ENCODE measurements at regions not wholly inside any gene's neighbourhood (a gene's known extent, or its start where the extent isn't known, plus 50 kb on each side); places are given as distances from the start of the nearest gene placed in this dataset.
"Not testable (repeated sequence)": the region's sequence is repeated elsewhere in the genome, so short reads cannot be mapped to it uniquely, and the experiment has no call there.

DNA sequence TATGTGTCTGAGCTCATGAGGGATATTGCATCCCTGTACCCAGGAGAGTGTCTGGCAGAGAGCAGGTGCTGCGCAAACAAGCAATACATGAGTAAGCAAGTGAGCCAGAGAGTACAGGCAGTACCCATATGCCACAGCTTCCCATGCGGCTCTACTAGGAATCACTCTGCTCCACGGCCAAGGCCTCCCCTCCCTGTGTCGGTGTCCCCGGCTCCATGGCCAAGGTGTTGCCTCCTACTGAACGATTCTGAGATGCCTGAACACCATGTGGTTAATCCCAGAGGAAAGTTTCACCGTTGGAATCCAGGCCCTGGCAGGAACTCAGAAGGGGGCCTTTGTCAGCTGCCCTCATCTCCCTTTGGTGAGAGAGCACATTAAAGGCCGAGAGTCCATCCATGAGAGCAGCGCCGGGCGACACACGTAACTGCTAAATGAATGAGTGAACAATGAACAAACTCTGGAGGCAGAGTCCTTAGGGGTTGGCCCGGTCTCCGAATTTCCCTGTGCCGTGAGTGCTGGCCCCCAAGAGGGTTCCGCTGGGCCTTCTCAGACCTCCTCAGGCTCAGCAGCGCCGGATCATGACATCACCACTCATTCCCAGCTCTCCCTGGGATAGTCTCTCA lies 136.0 kb upstream of the FAM20C start:
- no peak for DNase-seq

DNA sequence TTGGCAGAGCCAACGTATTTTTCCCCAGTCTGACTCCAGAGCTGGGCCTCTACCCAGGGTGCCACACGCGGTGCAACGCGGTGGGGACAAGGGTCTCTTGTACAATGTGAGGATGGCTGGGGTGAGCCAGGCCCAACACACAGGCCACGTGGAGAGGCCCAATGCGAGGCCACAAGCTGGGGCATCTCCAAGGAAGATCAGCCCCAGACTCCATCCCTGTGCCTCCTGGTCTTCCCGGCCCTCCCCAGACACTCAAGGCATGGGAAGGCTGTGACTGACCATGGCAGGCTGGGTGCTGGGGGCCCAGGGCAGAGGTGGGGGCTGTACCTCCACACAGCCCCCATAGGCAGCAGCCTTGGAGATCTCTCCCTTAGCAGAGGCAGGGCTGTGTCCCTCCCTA lies 135.3 kb upstream of the FAM20C start:
- no peak for DNase-seq

DNA sequence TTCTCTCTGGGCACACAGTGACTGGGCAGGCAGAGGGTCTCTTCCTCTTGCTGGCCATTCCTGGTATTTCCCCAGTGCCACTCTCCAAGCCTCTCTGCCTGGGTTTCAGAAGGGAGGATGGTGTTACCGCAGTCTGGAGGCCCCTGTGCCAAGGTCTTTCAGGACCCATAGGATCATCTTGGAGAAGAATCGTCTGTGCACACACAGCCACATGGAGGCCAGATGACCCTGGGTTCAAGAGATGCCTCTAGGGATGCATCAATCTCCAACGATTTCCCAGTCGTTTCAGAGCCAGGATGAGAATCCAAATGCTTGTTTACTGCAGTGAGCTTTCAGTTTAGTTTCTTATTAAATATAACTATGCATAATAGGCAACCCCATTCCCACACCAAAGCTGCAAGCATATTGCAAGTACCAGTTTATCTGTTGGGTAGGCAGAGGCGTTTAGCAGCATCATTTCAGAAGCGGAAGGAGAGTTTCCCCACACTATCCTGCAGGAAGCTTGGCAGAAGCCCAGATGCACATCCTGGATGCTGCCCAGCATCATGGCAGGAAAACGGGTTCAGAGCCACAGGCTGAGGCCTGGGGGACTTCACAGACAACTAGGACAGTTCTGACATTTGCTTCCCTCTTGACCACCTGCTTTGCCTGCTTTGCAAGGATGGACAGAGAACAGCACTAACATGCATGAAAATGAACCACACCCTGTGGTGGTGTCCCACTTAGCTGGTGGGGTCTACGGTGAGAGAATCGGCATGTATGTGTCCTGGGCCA lies 134.7 kb upstream of the FAM20C start:
- peak in 1 of 2 donors; percentile 9 for DNase-seq

DNA sequence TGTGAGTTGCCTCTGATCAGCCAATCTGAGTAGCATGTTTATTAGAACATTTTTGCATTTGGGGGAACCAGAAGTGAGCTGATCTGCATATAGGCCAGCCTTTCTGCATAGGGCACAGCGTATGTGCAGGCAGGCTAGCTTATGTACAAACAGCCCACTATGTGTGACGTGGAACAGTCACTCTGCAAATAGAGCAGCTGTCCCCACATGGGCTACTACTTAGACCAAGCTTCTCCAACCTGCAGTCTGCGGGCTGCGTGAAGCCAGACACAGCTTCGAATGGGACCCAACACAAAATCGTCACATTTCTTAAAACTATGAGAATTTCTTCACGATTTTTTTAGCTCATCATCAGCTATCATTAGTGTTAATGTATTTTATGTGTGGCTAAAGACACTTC lies 134.1 kb upstream of the FAM20C start:
- no peak for DNase-seq

DNA sequence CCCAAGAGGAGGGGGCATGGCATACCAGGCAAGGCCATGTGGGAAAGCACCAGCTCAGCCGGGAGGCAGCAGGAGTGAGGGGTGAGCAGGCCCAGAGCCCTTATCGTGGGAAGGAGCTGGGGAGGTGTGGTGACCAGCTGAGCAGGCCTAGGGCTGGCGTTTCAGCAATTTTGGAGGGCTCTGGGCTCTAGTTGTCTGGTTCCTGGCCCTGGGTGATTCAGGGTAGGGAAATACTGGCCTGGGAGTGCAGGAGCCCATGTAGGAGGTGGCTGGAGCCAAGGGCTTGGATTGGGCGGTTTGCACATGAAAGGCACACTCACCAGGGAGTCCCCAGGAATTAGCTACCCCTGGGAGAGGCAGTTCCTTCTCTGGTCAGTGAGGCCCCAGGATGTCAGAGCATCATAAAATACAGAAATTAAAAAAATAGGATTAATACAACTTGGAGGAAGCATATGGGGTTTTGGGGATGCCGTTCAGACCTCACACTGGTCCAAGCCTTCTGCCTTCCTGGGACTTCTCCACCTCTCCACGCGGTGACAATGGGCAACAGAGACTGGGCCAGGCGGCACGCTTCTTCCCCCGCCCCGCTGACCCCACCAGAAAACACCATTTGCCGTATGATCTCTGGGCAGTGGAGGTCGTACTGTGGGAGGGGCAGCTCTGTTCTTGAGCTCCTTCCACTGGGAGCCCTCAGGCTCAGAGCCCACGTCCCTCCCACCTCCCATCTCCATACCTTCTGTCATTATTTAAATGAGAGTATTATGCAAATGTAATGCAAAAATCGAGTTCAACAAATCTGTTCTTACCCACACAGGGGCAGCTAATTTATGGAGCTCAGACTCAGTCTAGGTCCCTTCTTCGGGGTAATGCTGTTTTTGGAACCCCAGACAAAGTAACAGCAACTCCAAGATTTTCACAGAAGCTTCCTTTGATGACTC lies 133.0 kb upstream of the FAM20C start:
- DNase-seq = no peak

DNA sequence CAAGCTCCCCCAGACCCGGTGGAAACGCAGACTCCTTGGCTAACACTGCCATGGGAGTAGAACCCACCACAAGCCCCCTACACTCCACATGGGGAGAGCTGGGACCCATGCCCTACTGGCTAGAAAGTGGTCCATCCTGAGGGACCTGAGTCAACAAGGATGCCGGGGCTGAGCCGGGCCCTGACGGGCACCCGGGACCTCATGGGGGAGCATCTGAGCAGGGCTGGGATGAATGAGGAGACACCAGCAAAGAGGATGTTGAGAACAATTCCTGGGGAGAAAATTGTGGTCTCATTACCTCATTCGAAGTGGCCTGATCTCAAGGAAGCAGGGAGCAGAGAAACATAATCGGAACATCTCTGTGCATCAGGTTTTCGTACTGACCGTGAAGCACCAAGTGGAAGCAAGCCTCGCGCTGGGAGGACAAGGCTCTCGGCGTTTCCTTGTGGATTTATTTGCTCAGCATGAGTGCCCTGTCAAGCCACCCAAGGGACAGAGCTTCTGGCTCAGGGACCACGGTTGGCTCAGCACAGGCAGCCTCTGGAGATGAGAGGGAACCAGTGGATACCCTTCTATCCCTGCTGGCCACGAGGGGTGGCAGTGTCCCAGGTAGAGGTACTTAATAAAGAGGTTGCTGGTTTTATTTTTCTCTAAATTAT lies 132.2 kb upstream of the FAM20C start:
- no peak for DNase-seq

DNA sequence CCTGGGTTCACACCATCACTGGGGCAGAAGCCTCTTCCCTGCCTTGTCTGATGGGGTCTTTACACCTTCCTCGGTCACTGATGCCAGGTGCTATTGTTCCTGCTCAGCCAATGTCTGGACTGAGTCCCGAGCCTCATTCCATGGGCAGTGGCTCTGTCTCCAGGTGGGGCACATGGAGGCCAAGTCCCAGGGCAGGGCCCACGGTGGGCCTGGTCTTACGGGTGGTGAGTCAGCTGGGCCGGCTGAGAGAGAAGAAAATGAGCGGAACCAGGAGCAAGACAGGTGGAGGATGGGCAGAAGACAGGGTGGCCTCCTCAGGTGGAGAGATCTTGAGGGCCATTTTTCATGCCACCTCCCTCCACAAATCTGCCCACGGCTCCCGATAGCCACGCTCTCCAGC lies 131.7 kb upstream of the FAM20C start:
- DNase-seq = no peak

DNA sequence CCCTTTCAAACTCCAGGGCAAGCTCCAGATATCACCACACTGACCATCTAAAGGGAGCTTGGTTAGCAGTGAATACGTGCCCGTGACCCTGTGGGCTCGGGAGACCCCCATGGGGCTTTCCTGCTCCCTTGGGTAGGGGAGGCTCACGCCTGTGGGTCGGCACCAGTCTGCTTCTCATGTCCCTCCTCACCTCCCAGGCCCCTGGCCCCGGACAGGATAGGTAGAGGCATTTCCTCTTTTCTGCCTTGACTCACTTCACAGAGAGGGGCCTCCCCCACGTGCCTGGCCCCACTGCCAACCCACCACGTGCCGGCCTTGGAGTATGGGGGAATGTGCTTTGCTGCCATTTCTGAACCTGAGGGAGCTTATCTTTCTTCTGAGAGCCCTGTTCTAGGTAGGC lies 131.3 kb upstream of the FAM20C start:
- DNase-seq = no peak

DNA sequence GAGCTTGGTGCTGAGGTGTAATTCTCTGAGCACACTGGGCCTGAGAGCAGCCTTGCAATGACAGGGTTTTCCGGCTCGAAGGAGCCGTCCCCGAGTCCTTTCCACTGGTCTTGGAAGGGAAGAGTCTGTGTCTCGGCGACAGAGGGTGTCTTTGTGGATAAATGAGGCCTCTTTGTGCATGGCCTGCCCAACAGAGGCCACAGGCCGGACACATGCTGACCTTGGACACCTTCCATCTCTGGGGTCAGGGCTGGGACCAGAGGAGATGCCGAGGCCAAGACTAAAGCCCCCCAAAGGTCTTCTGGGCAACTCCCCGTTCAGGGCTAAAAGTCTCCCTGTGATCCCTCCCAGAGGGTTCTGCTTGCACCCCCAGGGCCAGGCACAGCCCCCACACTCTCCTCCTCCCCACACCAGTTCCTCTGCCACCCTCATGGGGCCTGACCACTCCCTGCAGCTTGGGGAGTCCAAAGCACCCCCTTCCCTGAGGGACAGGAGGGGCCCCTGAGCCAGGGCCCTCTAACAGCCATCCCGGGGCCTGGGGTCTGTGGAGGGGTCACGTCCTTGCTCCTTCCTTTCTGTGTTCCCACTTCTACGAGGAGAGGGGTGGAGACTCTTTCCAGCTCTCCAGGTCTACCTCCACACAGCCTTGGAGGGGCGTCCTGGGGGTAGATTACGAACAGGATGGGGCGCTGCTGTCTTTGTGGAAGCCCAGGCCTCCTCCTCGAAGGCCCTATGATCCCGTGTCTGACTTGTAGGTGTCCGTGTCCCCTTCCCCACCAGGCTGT lies 130.6 kb upstream of the FAM20C start:
- DNase-seq = no peak

DNA sequence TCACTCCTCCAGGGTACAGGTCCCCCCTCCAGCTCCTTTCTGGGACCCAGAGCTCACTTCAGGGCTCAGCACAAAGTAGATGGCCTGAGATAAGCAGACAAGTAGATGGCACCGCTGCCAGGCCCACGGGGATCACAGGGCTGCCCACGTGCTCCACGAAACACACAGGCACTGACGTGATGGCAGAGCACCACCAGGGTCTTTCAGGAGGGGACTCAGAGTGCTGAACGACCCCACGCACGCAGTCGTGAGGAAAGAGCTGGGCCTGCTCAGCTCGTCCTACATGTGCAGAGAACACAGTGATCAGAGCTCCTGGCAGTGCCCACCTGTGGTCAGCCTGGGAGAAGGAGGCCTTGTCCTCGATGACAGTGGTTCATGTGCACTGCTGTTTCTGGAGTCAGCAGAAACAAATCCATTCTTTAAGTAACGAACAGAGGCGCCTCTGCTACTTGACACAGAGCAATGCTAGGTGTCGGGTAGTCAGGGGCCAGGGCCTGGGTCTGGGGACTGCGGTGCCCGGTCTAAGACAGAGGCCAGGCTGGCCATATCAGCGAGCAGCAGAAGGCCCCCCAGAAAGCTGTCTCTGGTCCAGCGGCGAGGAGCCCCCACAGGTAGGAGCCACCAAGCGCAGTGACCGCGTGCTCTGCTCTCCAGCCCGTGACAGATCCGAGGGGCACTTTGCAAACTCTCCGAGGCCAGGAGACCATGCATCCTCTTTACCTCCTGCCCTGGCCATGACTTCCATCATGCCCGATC lies 129.8 kb upstream of the FAM20C start:
- DNase-seq = no peak

DNA sequence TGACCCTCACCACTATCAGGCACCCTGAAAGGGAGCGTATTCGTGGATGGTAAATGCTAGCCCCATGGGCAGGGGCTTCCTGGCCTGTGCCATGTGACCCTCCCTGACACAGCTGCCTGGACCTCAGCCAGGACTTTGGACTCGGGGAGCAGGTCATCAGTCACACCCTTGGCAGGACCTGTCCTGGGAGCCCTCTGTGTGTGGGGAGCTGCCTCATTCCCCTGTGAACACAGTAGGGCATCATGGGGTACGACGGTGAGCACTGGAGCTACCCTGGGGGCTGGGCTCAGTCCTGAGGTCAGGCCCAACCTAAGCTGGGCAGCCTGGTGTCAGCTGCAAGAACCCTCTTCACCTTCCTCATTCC lies 129.3 kb upstream of the FAM20C start:
- no peak for DNase-seq

DNA sequence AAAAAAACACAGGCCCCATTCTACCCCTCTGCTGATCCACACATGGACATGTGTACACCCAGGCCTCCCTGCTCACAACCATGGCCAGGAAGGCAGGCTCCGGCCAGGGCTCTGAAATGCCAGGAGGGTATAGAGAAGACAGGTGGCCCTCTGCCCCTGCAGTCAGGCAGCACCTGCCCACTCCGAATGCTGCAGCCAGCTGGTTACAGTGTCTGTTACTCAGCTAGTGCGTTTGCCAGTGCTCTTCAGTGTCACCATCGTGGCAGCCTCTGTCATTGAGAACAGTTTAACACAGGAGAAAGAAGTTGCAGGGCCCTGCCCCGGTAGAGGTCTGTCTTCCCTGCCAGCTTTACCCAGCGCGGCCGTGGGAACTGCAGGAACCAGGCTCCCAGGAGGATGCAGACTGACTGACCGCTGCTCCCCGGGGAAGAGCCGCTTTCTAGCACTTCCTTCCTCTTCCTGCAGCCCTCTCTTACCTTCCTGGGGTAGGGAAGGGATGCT lies 128.8 kb upstream of the FAM20C start:
- no peak for DNase-seq

DNA sequence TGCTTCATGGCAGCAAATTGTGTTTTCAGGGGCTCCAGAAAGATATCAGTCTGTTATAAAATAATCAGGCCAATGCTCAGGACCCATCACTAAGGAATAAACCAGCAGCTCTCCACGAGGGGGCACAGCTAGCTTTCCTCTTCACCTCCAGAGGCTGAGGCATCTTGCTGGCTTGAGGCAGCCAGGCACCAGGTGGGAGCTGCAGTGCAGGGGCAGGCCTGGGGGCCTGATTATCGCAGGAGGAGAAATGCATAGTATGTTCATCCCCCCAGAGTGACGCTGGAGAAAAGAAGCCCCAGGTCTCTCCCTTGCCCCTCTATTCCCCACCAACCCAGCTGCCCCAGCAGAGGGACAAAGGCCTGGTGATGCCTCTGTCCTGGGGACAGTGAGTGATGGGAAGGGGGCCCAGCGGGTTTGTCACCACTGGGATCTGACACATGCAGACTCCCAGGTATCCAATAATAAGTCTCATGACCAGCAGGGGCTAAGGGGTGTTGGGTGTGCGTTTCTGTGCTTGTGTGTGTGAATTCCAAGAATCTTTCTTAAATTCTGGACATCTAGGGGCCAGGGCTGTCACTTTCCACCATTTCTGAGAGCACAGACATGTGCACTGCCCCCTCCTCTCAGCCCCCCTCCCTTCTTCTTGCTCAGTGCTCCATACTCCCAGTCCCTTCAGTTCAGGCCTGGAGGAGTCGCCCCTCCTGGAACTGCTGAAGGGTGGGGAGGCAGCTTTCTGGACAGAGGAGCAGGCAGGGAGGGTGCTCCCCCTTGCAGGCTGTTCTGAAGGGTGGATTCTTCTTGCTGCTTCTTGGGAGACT lies 128.1 kb upstream of the FAM20C start:
- DNase-seq = no peak

DNA sequence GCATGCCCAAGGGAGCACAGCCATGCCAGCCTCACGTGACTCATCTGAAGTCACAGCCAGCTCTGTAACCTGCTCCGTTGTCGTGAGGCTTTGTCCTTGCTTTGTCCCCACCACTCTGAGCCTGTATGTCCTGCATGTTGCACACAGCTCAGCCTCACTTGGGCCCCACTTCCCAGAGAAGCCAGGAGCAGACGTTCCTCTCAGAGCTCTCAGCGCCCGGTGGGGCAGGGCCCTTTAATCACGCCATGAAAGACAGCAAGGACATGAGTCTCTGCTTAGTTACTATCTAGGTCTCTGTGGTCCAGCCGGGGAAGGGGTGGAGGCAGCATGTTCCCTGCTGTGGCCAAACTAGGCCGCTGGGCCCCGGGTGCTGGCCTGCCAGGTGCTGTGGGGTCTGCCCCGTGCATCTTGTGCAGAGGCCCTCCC lies 127.4 kb upstream of the FAM20C start:
- DNase-seq = no peak

DNA sequence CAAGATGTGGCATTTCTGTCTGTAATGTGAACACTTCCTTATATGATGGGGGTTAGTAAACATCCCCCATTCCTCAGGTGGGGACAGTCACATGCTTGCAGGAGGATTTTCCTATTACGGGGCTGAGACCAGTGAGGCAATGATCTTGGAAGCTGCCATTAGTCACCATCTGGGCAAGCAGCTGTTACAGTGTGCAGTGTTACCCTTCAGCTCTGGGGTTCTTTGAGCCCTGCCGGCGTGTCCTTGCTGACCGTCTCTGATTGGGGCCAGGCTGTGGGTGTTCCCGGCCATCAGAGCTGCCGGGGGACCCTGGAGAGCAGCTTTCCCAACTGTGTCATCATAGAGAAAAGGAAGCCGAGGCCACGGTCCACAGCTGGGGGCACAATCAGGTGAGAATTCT lies 126.8 kb upstream of the FAM20C start:
- no peak for DNase-seq

DNA sequence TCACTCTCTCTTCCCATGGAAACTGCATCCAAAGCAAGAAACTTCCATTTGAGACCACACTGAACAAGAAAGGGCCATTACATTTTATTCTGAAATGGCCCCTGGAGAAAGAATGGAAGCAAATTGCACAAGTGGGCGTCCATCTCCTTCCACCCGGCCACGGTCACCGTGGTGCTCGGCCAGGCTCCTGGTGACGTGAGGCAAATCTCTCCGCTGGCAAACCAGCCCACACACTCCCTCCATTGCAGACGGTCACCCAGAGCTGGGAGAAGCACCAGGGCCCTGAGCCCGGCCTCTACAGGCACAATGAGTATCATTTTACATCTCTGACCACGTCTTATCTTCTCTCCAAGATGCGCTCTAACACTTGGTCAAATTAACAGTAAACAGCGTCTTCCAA lies 126.1 kb upstream of the FAM20C start:
- DNase-seq = no peak

DNA sequence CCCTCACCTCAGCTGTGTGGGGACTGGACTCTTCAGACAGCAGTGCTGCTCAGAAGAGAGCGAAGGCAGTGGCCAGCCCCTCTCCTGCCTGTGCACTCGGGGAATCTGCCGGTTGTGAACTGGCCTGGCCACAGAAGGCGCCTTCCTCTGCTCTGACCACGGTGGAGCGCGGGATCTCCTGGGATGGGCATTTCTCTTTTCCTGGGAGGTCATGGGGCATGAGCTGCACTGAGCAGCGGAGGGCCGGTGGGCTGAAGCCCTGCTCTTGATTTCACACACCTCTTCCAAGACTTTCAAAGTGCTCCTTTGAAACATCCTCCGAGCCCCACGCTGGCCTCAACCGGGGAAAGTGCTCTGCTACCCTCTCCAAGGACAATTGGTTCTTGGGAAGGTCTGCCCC lies 125.6 kb upstream of the FAM20C start:
- DNase-seq = no peak

DNA sequence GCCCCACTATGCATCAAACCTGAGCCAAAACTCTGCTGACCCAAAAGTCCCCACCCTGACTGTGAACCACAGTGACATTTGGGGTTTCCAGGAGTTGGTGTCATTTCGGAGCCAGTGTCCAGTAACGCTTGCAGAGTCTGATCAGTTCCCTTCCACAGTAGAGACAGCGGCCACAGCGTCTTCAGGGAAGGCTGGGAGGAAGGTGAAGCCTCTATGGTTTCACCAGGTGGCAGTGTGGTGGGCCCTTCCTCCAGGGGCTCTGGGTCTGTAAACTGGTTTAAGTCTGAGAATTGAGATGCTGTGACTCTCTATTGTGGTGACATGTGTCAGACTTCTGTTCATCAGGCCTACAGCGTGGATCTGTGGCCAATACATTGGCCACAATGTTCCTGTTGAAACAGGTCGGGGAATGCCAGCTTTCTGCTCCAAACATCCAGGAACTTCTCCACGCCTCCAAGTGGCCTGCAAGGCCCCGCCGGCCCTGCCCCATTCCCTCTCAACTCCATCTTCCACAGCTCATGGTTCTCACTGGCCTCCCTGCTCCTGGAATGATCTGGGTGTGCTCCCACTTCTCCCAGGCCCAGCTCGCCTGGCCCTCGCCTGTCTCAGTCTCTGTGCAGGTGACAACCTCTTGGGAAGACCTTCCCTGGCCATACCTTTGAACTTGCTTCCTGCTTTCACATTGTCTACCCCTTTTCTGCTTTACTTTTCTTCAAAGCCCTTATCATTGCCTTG lies 124.5 kb upstream of the FAM20C start:
- DNase-seq = no peak

DNA sequence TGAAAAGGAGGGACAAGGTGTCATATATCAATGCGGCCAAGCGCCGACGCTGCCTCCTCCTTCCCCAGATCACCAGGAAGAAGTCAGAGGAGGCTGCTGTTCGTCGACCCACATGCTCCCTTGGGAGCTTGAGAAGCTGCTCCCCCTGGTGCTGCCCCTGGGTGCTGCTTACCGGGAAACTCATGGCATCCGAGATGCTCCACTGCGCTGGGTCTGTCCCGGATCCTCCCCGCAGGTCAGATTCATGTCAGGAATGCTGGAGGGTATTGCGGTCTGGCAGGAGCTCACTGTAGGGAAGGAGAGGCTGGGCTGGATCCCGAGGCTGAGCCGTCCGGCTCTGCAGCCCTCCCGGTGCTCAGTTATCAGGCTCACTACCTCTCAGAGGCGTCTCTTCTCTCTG lies 123.7 kb upstream of the FAM20C start:
- no peak for DNase-seq

DNA sequence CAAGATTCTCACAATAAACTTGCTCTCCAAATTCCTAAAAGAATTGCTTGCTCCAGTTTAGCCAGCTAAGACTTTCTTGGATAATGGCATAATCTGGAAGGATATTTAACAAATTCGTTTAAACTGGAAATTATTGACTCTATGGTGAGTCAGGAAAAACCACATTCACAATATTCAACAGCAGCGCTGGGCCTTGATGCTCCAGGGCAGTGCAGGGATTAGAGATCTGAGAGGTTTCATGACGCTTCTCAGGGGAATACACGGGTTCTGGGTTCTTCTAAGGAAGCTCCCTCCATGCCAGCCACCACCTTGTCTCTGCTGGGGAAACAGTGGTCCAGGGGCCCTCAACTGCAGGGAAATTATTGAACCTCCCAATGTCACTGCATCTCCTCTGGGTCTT lies 123.3 kb upstream of the FAM20C start:
- DNase-seq = not testable (repeated sequence)

Measured in stimulated activated CD4-positive, alpha-beta T cell treated with anti-CD3 and anti-CD28 coated beads, Interleukin-2, amount 100 ng/mL, for 24 hours (primary cell).